K562 (cell line): ENCODE measurements at regions not wholly inside any gene's neighbourhood (a gene's known extent, or its start where the extent isn't known, plus 50 kb on each side); places are given as distances from the start of the nearest gene placed in this dataset.

ENCODE experiments used
- BCOR ChIP-seq: fragments of 450-650 bp; IDR thresholded peaks from 2 replicates; pipeline ENCODE4 v1.6.1; 2016
- CCNT2 ChIP-seq: IDR thresholded peaks from 2 replicates; pipeline ENCODE4 v1.6.1; 2011; ENCODE audit warnings: borderline replicate concordance, low read depth, mild to moderate bottlenecking, moderate library complexity, mixed read lengths, low read length; ENCODE audit not compliant: insufficient read length; ENCODE audit errors: extremely low read depth
- CTCFL ChIP-seq: IDR thresholded peaks from 2 replicates; pipeline ENCODE4 v1.6.1; 2011; ENCODE audit warnings: borderline replicate concordance, low read depth, mild to moderate bottlenecking, moderate library complexity, low read length; ENCODE audit not compliant: insufficient read depth, poor library complexity, severe bottlenecking
- DNMT1 ChIP-seq: fragments of 450-650 bp; IDR thresholded peaks from 2 replicates; pipeline ENCODE4 v1.6.1; 2016; ENCODE audit warnings: antibody characterized with exemption, mild to moderate bottlenecking
- ETV1 ChIP-seq: fragments of 450-650 bp; conservative IDR thresholded peaks from 2 replicates; pipeline ENCODE4 v1.6.1; 2016; ENCODE audit warnings: missing genetic modification characterization, control low read depth, low read depth, missing compliant biosample characterization
- EZH2 ChIP-seq: IDR thresholded peaks from 2 replicates; pipeline ENCODE4 v1.6.1; 2012; ENCODE audit warnings: low read depth, mild to moderate bottlenecking, inconsistent platforms, low read length, borderline replicate concordance
- FOSL1 ChIP-seq: fragments of 200-800 bp; sonication (Bioruptor generic); conservative IDR thresholded peaks from 2 replicates; pipeline ENCODE4 v1.6.1; 2016; ENCODE audit warnings: missing genetic modification characterization, missing compliant biosample characterization
- FOXJ3 ChIP-seq: sonication (generic); formaldehyde crosslinking; IDR thresholded peaks from 2 replicates; pipeline ENCODE4 v1.4.0; 2020; ENCODE audit warnings: mild to moderate bottlenecking, missing genetic modification reagents
- HCFC1 ChIP-seq: IDR thresholded peaks from 2 replicates; pipeline ENCODE4 v1.6.1; 2012; ENCODE audit warnings: low read depth, low read length, improper control_type of control experiment
- NCOR1 ChIP-seq: fragments of 450-650 bp; IDR thresholded peaks from 2 replicates; pipeline ENCODE4 v1.6.1; 2016; ENCODE audit warnings: mild to moderate bottlenecking, moderate library complexity
- NFIC ChIP-seq: fragments of 450-650 bp; IDR thresholded peaks from 2 replicates; pipeline ENCODE4 v1.6.1; 2017; ENCODE audit warnings: mild to moderate bottlenecking, inconsistent platforms
- PBX2 ChIP-seq, 2 experiments: IDR thresholded peaks in 1 of 2; conservative IDR thresholded peaks in 1 of 2; 2 replicates each; pipeline ENCODE4 v1.6.1; 2016; ENCODE audit warnings: low read depth in 2 of 2, mild to moderate bottlenecking in 1 of 2, missing compliant biosample characterization in 1 of 2, missing genetic modification characterization in 1 of 2, moderate library complexity in 1 of 2
- PRMT5 ChIP-seq: sonication (generic); formaldehyde crosslinking; IDR thresholded peaks from 2 replicates; pipeline ENCODE4 v1.5.0; 2020; ENCODE audit warnings: missing genetic modification reagents
- SNAPC5 ChIP-seq: fragments of 250-450 bp; sonication (Bioruptor Pico); IDR thresholded peaks from 2 replicates; pipeline ENCODE4 v1.8.0; 2021; ENCODE audit warnings: moderate library complexity, mild to moderate bottlenecking, inconsistent platforms
- SRSF3 ChIP-seq: fragments of 200-400 bp; formaldehyde crosslinking; IDR thresholded peaks from 2 replicates; pipeline ENCODE4 v1.6.1; 2016; ENCODE audit warnings: mild to moderate bottlenecking, low read length, moderate library complexity; ENCODE audit not compliant: insufficient read depth
- TFAM ChIP-seq: fragments of 250-450 bp; sonication (Bioruptor Pico); conservative IDR thresholded peaks from 2 replicates; pipeline ENCODE4 v1.5.0; 2021; ENCODE audit warnings: mild to moderate bottlenecking, moderate library complexity
- ZBTB1 ChIP-seq: sonication (generic); formaldehyde crosslinking; IDR thresholded peaks from 2 replicates; pipeline ENCODE4 v1.8.1; 2023; ENCODE audit warnings: missing genetic modification reagents, low read depth, mild to moderate bottlenecking, borderline replicate concordance
- ZNF354B ChIP-seq: fragments of 250-450 bp; sonication (Bioruptor Pico); IDR thresholded peaks from 2 replicates; pipeline ENCODE4 v1.4.0; 2020
- ZNF551 ChIP-seq: fragments of 250-450 bp; sonication (Bioruptor Pico); IDR thresholded peaks from 2 replicates; pipeline ENCODE4 v1.5.0; 2021; ENCODE audit warnings: mild to moderate bottlenecking, moderate library complexity
- TF ChIP-seq, protein P1 (sequence below): fragments of 250-450 bp; sonication (Bioruptor Pico); IDR thresholded peaks from 2 replicates; pipeline ENCODE4 v1.6.1; 2021; ENCODE audit warnings: mild to moderate bottlenecking
- TF ChIP-seq, protein P2 (sequence below): sonication (generic); formaldehyde crosslinking; IDR thresholded peaks from 2 replicates; pipeline ENCODE4 v1.5.0; 2020; ENCODE audit warnings: missing genetic modification reagents

- TF ChIP-seq PBX2 (CRISPR knock-in tag; IDR thresholded peaks at IDR 0.05; ENCODE audit: low read depth) = no peak
- TF ChIP-seq PBX2 (tag; conservative IDR thresholded peaks at IDR 0.05; ENCODE audit: low read depth) = no peak
- TF ChIP-seq BCOR = no peak
- TF ChIP-seq, protein P1, sequence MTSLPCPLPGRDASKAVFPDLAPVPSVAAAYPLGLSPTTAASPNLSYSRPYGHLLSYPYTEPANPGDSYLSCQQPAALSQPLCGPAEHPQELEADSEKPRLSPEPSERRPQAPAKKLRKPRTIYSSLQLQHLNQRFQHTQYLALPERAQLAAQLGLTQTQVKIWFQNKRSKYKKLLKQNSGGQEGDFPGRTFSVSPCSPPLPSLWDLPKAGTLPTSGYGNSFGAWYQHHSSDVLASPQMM (CRISPR knock-in tag) = no peak
- TF ChIP-seq, protein P2, sequence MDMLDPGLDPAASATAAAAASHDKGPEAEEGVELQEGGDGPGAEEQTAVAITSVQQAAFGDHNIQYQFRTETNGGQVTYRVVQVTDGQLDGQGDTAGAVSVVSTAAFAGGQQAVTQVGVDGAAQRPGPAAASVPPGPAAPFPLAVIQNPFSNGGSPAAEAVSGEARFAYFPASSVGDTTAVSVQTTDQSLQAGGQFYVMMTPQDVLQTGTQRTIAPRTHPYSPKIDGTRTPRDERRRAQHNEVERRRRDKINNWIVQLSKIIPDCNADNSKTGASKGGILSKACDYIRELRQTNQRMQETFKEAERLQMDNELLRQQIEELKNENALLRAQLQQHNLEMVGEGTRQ (CRISPR knock-in tag) = no peak
- no peak for TF ChIP-seq SRSF3
- no peak for TF ChIP-seq HCFC1
- TF ChIP-seq CTCFL = no peak
- TF ChIP-seq ZBTB1 (CRISPR knock-in tag) = no peak
- no peak for TF ChIP-seq NCOR1
- no peak for TF ChIP-seq NFIC
- no peak for TF ChIP-seq DNMT1
- no peak for TF ChIP-seq ETV1 (tag)
- no peak for TF ChIP-seq CCNT2
- no peak for TF ChIP-seq TFAM (CRISPR knock-in tag)
- no peak for TF ChIP-seq ZNF551 (CRISPR knock-in tag)
- no peak for TF ChIP-seq SNAPC5 (CRISPR knock-in tag)
- TF ChIP-seq PRMT5 (CRISPR knock-in tag) = no peak
- peak; percentile 92 for TF ChIP-seq FOSL1 (tag)
- no peak for TF ChIP-seq ZNF354B (CRISPR knock-in tag)
- TF ChIP-seq EZH2 = no peak
- no peak for TF ChIP-seq FOXJ3 (CRISPR knock-in tag)
These were observed 153.4 kb downstream of the ETS2 start (continued) for GRCh38 chr21:38958940-38959691.
